SKM-1 (cell line): ENCODE measurements at regions not wholly inside any gene's neighbourhood (a gene's known extent, or its start where the extent isn't known, plus 50 kb on each side); places are given as distances from the start of the nearest gene placed in this dataset.
"Not testable (repeated sequence)": the region's sequence is repeated elsewhere in the genome, so short reads cannot be mapped to it uniquely, and the experiment has no call there.

Experiments
- DNase-seq: peaks from one replicate; lab custom pipeline; 2025; ENCODE audit not compliant: unreplicated experiment; lab: John Stamatoyannopoulos, UW

DNA sequence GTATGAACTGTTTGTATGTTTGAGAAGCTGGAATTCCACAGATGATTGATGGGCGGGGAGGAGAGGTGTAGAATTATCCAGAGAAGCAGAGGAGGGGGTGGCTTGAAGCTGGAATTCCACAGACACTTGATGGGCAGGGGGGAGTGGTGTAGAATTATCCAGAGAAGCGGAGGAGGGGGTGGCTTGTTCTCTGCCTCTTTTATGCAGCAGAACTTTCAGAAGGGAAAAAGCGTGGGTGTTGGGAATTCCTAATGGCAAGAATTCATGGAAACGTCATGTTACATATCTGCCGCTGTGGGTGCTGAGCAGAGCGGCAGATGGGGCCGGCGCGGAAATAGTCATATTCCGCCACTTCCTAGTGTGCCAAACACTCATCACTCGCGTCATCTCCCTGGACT, 167.9 kb upstream of the KCNG1 start:
- DNase-seq: no peak

GRCh38 chr20:51189814-51190782, 167.2 kb upstream of the KCNG1 start:
- no peak for DNase-seq

GRCh38 chr20:51188941-51189340, 166.0 kb upstream of the KCNG1 start:
- no peak for DNase-seq

GRCh38 chr20:51187261-51187660, 164.4 kb upstream of the KCNG1 start:
- DNase-seq: no peak

GRCh38 chr20:51185861-51186260, 163.0 kb upstream of the KCNG1 start:
- no peak for DNase-seq

DNA sequence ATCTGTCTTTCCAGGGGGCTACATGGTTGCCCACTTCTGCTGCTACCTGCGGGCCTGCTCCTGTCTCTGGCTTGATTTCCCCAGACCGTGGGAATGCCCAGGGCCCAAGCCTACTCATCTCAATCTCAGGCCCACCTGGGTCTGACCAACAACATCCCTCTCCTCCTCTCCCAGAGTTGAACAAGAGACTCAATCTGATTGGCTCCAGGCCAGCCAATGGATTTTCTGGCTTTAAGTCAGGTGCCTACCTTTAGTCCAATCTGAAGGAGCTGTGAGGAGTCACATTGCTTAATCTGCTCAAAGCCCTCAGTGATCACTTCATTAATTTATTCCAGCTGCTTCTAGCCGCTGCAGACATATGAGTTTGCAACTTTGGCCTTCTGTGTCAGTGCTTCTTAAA, 162.4 kb upstream of the KCNG1 start:
- DNase-seq: no peak

DNA sequence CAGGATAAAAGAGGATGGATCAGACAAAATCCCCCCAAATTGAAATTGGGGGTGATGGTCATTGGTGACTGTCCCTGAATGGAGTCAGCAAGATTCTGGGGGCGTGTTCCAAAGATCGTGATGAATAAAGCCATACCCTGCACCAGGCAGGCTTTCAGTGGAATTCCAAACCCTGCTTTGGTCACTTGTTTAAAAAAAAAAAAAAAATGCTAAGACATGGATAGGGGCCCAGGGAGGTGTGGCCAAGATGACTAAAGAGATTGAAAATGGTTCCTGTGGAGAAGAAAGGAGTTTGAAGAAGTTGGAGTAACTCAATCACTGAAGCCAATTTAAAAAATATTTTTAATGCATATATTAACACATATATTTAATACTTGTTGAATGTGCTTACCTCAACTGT, 161.4 kb upstream of the KCNG1 start:
- no peak for DNase-seq

- no peak for DNase-seq
Observed at GRCh38 chr20:51183451-51183850, 160.5 kb upstream of the KCNG1 start.

DNA sequence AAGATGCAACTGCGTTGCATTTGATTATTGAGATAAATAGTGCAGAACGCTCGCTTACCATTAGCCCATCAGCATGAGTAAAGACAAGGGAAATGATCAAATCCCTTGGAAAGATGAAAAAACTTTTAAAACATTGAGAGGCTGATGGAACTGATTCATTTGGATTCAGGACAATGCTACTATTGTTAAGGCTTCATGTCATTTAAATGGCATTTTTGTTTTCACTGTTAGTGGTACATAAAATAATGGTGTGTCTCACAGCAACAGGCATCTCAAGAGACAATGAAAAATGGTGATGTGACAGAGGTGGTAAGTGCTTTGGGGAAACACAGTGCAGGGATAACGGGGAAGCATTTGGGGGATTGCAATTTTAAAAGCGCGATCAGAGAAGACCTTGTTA, 159.7 kb upstream of the KCNG1 start:
- no peak for DNase-seq

DNA sequence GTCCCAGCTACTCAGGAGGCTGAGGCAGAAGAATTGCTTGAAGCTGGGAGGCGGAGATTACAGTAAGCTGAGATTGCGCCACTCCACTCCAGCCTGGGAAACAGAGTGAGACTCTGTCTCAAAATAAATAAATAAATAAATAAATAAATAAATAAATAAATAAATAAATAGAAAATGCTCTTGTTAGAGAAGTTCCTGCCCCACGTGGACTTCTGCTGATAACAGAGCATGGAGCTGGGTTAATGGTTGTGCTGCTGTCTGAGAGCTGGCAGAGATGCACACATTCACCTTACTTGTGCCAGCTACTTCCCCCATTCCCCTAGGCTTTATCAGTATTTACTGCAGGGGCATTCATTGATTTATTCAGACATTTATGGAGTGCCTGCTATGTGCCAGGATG, 155.2 kb upstream of the KCNG1 start:
- DNase-seq: no peak

- no peak for DNase-seq
Observed at GRCh38 chr20:51176876-51177275, 154.0 kb upstream of the KCNG1 start.

DNA sequence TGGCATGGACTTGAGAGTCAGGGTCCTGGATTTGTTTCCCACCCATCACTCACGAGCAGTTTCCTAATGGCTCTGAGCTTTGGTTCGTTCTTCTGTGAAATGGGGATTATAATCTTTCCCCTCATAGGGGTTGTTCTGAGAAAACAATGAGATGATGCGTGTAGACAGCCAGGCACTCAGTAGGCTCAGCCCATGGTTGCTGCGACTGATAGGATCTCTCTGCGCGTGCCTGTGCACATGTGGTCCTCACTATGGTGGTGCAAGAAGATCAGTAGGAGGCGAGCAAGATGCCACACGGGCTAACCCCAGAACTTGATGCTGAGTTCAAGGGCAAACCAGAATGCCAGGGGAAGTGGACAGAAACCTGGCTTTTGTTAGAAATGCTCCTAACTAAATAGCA, 153.5 kb upstream of the KCNG1 start:
- no peak for DNase-seq

DNA sequence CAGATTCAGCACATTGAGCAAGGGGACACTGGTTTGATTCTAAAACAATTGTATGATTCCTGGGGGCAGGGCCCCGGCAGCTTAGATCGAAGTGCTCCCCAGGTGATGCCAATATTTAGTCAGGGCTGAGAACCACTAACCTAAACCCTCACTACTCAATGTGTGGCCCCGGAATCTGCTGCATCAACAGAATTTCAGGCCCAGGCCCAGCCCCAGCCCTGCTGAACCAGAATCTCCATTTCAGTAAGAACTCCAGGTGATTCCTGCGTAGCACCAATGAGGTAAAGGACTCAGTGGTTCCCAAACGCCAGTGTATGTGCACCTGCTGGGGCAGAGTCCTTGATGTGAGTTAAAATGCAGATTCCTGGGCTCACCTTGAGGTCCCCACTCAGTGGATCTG, 152.8 kb upstream of the KCNG1 start:
- no peak for DNase-seq

- DNase-seq: no peak
Observed at GRCh38 chr20:51175156-51175555, 152.2 kb upstream of the KCNG1 start.

- DNase-seq: no peak
Observed at GRCh38 chr20:51174536-51174935, 151.6 kb upstream of the KCNG1 start.

GRCh38 chr20:51172558-51173428, 149.9 kb upstream of the KCNG1 start:
- no peak for DNase-seq

DNA sequence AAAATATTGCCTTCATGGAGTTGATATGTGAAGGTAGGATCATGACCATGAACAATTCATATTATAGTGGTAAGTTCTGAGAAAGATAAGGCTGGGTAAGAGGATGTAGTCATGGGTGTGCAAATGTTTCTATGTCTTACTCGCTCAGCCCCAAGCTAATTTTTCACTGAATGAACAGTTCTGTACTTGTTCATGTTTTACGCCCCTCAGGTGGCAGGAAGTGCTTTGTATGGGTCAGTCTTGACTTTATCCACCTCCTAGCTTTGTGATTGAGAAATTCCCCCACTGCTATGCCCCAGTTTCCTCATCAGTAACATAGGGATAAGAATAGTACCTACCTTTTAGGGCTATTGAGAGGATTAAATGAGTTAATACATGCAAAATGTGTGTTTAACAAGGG, 148.2 kb upstream of the KCNG1 start:
- DNase-seq: no peak

DNA sequence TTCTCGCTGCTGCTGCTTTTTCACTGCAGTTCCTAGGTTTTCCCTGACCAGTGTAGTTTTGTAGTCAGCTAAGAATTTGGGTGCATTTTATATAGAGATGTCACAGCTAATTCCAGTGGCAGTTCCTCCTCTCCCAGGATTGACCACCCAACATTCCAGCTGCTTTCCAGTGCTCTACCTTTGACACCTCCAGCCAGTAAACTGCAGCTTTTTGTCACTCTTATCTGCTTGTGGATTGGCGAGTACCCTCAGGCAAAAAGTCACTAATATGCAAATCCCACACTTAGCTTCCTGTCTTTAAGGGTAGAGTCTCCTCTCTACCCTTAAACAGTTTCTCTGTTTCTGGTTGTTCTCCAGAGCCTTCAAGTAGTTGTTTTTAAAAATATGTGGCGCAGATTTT, 146.9 kb upstream of the KCNG1 start:
- no peak for DNase-seq

DNA sequence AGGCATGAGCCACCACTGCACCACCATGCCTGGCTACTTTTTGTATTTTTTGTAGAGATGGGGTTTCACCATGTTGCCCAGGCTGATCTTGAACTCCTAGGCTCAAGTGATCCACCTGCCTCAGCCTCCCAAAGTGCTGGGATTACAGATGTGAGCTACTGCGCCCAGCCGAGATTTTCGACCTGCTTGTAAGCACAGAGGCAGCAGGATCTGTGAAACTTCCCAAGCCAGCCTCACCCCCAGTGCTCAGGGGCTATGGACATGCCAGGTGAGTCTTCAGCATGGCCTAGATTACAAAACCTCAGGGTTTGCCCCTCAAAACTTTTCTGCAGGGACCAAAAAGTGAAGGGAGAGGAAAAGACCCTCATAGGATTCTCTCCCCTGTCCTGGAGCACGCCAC, 145.0 kb upstream of the KCNG1 start:
- not testable (repeated sequence) for DNase-seq

DNA sequence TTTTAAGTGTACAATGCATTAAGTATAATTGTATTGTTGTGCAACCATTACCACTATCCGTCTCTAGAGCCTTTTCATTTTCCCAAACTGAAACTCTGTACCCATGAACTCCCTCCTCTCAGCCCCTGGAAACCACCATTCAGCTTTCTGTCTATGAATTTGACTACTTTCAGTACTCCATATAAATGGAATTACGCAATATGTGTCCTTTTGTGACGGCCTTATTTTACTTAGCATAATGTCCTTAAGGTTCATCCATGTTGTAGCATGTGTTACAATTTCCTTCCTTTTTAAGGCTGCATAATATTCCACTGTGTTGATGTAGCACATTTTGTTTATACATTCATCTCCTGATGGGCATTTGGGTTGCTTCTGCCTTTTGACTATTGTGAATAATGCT, 143.6 kb upstream of the KCNG1 start:
- no peak for DNase-seq

DNA sequence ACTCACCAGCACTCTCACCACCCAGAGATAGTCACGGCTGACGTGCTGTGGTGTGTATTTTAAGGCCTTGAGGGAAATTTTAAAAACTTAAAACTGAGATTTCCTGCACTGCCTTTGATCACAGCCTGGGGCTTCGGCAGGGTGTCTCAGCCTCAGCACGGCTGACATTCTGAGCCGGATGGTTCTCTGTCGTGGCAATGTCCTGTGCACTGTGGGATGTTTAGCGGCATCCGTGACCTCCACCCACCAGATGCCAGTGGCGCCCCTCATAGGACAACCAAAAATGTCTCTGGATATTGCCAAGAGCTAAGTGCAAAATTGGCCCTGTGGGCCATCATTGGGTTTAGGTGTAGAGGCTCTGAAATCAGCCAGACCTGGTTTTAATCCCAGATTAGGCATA, 142.2 kb upstream of the KCNG1 start:
- DNase-seq: no peak

DNA sequence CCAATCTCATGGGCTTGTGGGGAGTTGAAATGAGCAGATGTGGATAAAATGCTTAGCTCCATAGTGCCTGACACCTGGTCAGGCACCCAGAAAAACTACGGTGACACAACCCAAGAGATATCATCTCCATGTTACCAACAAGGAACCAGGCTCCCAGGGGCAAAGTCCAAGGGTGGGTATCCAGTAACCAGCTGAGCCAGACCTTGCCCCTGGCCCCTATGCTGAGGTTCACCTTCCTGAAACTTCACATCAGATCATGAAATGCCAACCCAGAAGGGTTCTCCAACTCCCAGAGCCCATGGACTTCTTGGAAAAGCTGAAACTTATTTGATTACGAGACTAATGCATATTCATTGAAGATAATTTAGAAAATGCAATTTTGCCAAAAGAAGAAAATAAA, 141.8 kb upstream of the KCNG1 start:
- DNase-seq: no peak
